AG09309 (cell line): ENCODE measurements at regions not wholly inside any gene's neighbourhood (a gene's known extent, or its start where the extent isn't known, plus 50 kb on each side); places are given as distances from the start of the nearest gene placed in this dataset.

Experiments used
- DNase-seq: peaks from one replicate; pipeline ENCODE4 v3.0.0-alpha.2; 2010; ENCODE audit warnings: low read depth
- H3K4me3 ChIP-seq: 2 replicates; pipeline ENCODE4 v1.5.1; 2011; ENCODE audit warnings: mild to moderate bottlenecking, low read depth, low read length, moderate library complexity; ENCODE audit not compliant: control insufficient read depth
- CTCF ChIP-seq: IDR thresholded peaks from 2 replicates; pipeline ENCODE4 v1.5.1; 2011; ENCODE audit warnings: mild to moderate bottlenecking, low read depth, low read length, inconsistent platforms; ENCODE audit not compliant: insufficient read depth, control insufficient read depth; ENCODE audit errors: missing control alignments

DNA sequence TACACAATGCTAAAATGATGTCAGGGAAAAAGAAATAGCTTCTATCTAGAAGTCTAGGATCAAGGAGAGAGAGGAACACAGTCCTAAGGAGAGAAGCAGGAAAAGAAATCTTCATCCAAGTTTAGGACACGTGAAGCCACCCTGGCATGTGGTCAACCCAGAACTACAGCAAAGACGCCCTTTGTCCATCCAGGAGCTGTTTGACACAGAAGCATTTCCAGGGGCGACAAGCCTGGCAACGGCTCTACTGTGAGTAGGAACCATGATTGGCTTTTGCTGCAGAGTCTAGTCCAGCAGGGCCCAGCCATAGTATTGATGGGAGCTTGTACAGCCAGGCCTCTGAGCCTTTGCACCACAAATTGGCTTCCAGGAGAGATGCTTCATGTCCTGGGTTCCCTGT is 185.4 kb upstream of the RPL38 start:
- DNase-seq: no peak
- TF ChIP-seq CTCF: no peak
- H3K4me3 ChIP-seq: no peak overlapping the region

DNA sequence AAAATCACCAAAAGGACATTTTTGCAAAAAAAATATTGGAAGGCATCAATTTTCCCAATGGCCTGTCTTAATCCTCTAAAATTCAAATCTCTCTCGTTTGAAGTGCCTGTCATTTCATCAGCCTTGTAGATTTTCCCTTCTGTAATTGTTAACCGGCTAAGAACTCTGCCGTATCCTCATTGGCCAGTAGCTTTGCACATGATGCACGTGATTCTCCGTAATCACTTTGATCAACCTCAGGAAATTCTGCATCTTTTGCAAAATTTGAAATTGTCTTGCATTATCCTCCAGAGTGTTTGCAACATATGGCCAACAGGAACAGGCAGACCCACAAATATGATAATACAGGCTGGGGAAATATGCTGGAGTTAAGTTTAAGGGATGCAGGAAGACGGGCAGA is 184.2 kb upstream of the RPL38 start:
- TF ChIP-seq CTCF: no peak
- no peak overlapping the region for H3K4me3 ChIP-seq
- DNase-seq: no peak

DNA sequence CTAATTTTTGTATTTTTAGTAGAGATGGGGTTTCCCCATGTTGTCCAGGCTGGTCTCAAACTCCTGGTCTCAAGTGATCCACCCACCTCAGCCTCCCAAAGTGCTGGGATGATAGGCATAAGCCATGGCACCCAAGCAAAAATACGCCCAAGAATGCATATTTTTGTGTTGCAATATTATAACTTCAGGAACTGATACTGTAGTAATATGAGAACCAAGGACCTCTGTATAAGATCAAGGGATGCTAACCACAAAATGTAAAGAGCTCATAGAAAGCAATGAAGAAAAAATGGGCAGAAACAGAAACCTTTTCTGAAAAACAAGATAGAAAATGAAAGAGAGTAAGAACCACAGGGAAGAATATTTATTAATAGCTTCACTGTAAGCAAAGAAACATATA is 183.6 kb upstream of the RPL38 start:
- no peak overlapping the region for H3K4me3 ChIP-seq
- TF ChIP-seq CTCF: no peak
- DNase-seq: no peak

GRCh38 chr17:74020522-74020921 is 183.0 kb upstream of the RPL38 start:
- no peak for DNase-seq
- no peak overlapping the region for H3K4me3 ChIP-seq
- no peak for TF ChIP-seq CTCF

- no peak for TF ChIP-seq CTCF
- DNase-seq: no peak
- H3K4me3 ChIP-seq: no peak overlapping the region
Measured at GRCh38 chr17:74024871-74025531, 178.5 kb upstream of the RPL38 start.

GRCh38 chr17:74027444-74027843 is 176.0 kb upstream of the RPL38 start:
- no peak for DNase-seq
- no peak for TF ChIP-seq CTCF
- H3K4me3 ChIP-seq: no peak overlapping the region
